ENCODE measurements at regions not wholly inside any gene's neighbourhood (a gene's known extent, or its start where the extent isn't known, plus 50 kb on each side); places are given as distances from the start of the nearest gene placed in this dataset.

- intact Hi-C loops (cut with DNase I; ENCODE audit: low total_unique reads): no loop called here
- Histone ChIP-seq H3K4me1 (no peaks in the 10 kb centered on the region), H3K4me3 (no peak overlapping the region), H3K27me3 (no peaks in the 10 kb centered on the region), H3K36me3 (no peaks in the 10 kb centered on the region), H3K9me3 (no peaks in the 10 kb centered on the region), H3K27ac (no peak overlapping the region)
- no peak for DNase-seq (ENCODE audit: low spot score in 2 of 2)
- TF ChIP-seq POLR2A (IDR thresholded peaks at IDR 0.05) (no peak), POLR2AphosphoS5 (IDR thresholded peaks at IDR 0.05) (no peak), CTCF (IDR thresholded peaks at IDR 0.05) (no peak)
Measured at GRCh38 chr14:98888281-98888680, 383.7 kb downstream of the BCL11B start.

- DNase-seq (ENCODE audit: low spot score in 2 of 2): no peak
- H3K27ac ChIP-seq: no peak overlapping the region
Measured at GRCh38 chr14:98888927-98889835, 382.8 kb downstream of the BCL11B start.

GRCh38 chr14:98889836-98890185 lies 382.2 kb downstream of the BCL11B start:
- Histone ChIP-seq H3K27me3 (no peaks in the 10 kb centered on the region), H3K36me3 (no peaks in the 10 kb centered on the region), H3K9me3 (no peaks in the 10 kb centered on the region), H3K27ac (no peak overlapping the region), H3K4me1 (no peaks in the 10 kb centered on the region), H3K4me3 (no peak overlapping the region)
- DNase-seq (ENCODE audit: low spot score in 2 of 2): no peak
- TF ChIP-seq POLR2AphosphoS5 (IDR thresholded peaks at IDR 0.05) (no peak), CTCF (IDR thresholded peaks at IDR 0.05) (no peak), POLR2A (IDR thresholded peaks at IDR 0.05) (no peak)
- intact Hi-C loops (cut with DNase I; ENCODE audit: low total_unique reads): no loop called here

More at GRCh38 chr14:98888927-98889835, 382.8 kb downstream of the BCL11B start:
- Histone ChIP-seq H3K36me3 (no peaks in the 10 kb centered on the region), H3K9me3 (no peaks in the 10 kb centered on the region), H3K4me3 (no peak overlapping the region), H3K4me1 (no peaks in the 10 kb centered on the region), H3K27me3 (no peaks in the 10 kb centered on the region)
- intact Hi-C loops (cut with DNase I; ENCODE audit: low total_unique reads): no loop called here
- TF ChIP-seq CTCF (IDR thresholded peaks at IDR 0.05): no peak
- TF ChIP-seq POLR2AphosphoS5 (IDR thresholded peaks at IDR 0.05): no peak
- TF ChIP-seq POLR2A (IDR thresholded peaks at IDR 0.05): no peak

GRCh38 chr14:98890556-98891340 lies 381.2 kb downstream of the BCL11B start:
- intact Hi-C loops (cut with DNase I; ENCODE audit: low total_unique reads): no loop called here
- H3K36me3 ChIP-seq: no peaks in the 10 kb centered on the region
- H3K27ac ChIP-seq: no peak overlapping the region
- TF ChIP-seq POLR2AphosphoS5 (IDR thresholded peaks at IDR 0.05) (no peak), POLR2A (IDR thresholded peaks at IDR 0.05) (no peak), CTCF (IDR thresholded peaks at IDR 0.05) (no peak)
- H3K9me3 ChIP-seq: no peaks in the 10 kb centered on the region
- H3K27me3 ChIP-seq: no peaks in the 10 kb centered on the region
- DNase-seq (ENCODE audit: low spot score in 2 of 2): no peak
- H3K4me3 ChIP-seq: no peak overlapping the region
- no peaks in the 10 kb centered on the region for H3K4me1 ChIP-seq

GRCh38 chr14:98893675-98894074 lies 378.3 kb downstream of the BCL11B start:
- Histone ChIP-seq H3K36me3 (no peaks in the 10 kb centered on the region), H3K27ac (no peak overlapping the region), H3K4me1 (no peaks in the 10 kb centered on the region), H3K9me3 (no peaks in the 10 kb centered on the region), H3K27me3 (no peaks in the 10 kb centered on the region), H3K4me3 (no peak overlapping the region)
- no peak for DNase-seq (ENCODE audit: low spot score in 2 of 2)
- intact Hi-C loops (cut with DNase I; ENCODE audit: low total_unique reads): no loop called here
- no peak for TF ChIP-seq CTCF (IDR thresholded peaks at IDR 0.05)
- TF ChIP-seq POLR2A (IDR thresholded peaks at IDR 0.05): no peak
- no peak for TF ChIP-seq POLR2AphosphoS5 (IDR thresholded peaks at IDR 0.05)

Measured in breast epithelium (tissue), 4 donors.